ENCODE measurements at regions not wholly inside any gene's neighbourhood (a gene's known extent, or its start where the extent isn't known, plus 50 kb on each side); places are given as distances from the start of the nearest gene placed in this dataset.

- TF ChIP-seq CTCF (IDR thresholded peaks at IDR 0.05; ENCODE audit: borderline replicate concordance) = no peak
- intact Hi-C loops (cut with micrococcal nuclease) = no loop called here
- DNase-seq = no peak
- no peaks in the 10 kb centered on the region for H3K36me3 ChIP-seq
- no peaks in the 10 kb centered on the region for H3K27me3 ChIP-seq (ENCODE audit: low read depth)
- no peak overlapping the region for H3K27ac ChIP-seq (replicated peaks)
- peaks cover 5% of the 10 kb centered on the region for H3K9me3 ChIP-seq (replicated peaks)
- H3K4me3 ChIP-seq = no peak overlapping the region
- H3K4me1 ChIP-seq = no peaks in the 10 kb centered on the region
Measured at GRCh38 chrX:143171703-143172102, 146.0 kb downstream of the SPANXN4 start.

- no peaks in the 10 kb centered on the region for H3K4me1 ChIP-seq
- no peak overlapping the region for H3K27ac ChIP-seq (replicated peaks)
- no peaks in the 10 kb centered on the region for H3K27me3 ChIP-seq (ENCODE audit: low read depth)
- no peak for DNase-seq
- intact Hi-C loops (cut with micrococcal nuclease) = no loop called here
- no peaks in the 10 kb centered on the region for H3K36me3 ChIP-seq
- H3K4me3 ChIP-seq = no peak overlapping the region
- no peak for TF ChIP-seq CTCF (IDR thresholded peaks at IDR 0.05; ENCODE audit: borderline replicate concordance)
- H3K9me3 ChIP-seq (replicated peaks) = no peaks in the 10 kb centered on the region
Measured at GRCh38 chrX:143165778-143166177, 140.1 kb downstream of the SPANXN4 start.

- H3K27me3 ChIP-seq (ENCODE audit: low read depth) = no peaks in the 10 kb centered on the region
- H3K9me3 ChIP-seq (replicated peaks) = no peaks in the 10 kb centered on the region
- H3K27ac ChIP-seq (replicated peaks) = no peak overlapping the region
- H3K4me1 ChIP-seq = no peaks in the 10 kb centered on the region
- DNase-seq = no peak
- intact Hi-C loops (cut with micrococcal nuclease) = no loop called here
- no peak for TF ChIP-seq CTCF (IDR thresholded peaks at IDR 0.05; ENCODE audit: borderline replicate concordance)
- H3K4me3 ChIP-seq = no peak overlapping the region
- no peaks in the 10 kb centered on the region for H3K36me3 ChIP-seq
Measured at GRCh38 chrX:143139681-143140080, 114.0 kb downstream of the SPANXN4 start.

- Histone ChIP-seq H3K4me3 (no peak overlapping the region), H3K9me3 (replicated peaks) (no peaks in the 10 kb centered on the region), H3K36me3 (no peaks in the 10 kb centered on the region), H3K27ac (replicated peaks) (no peak overlapping the region), H3K27me3 (ENCODE audit: low read depth) (no peaks in the 10 kb centered on the region), H3K4me1 (no peaks in the 10 kb centered on the region)
- no peak for TF ChIP-seq CTCF (IDR thresholded peaks at IDR 0.05; ENCODE audit: borderline replicate concordance)
- DNase-seq = no peak
- intact Hi-C loops (cut with micrococcal nuclease) = no loop called here
Measured at GRCh38 chrX:143121477-143121876, 95.7 kb downstream of the SPANXN4 start.

GRCh38 chrX:143115466-143115865, 89.7 kb downstream of the SPANXN4 start:
- H3K36me3 ChIP-seq = no peaks in the 10 kb centered on the region
- no peak for TF ChIP-seq CTCF (IDR thresholded peaks at IDR 0.05; ENCODE audit: borderline replicate concordance)
- intact Hi-C loops (cut with micrococcal nuclease) = no loop called here
- no peak overlapping the region for H3K27ac ChIP-seq (replicated peaks)
- no peaks in the 10 kb centered on the region for H3K4me1 ChIP-seq
- DNase-seq = no peak
- H3K4me3 ChIP-seq = no peak overlapping the region
- no peaks in the 10 kb centered on the region for H3K27me3 ChIP-seq (ENCODE audit: low read depth)
- H3K9me3 ChIP-seq (replicated peaks) = no peaks in the 10 kb centered on the region

GRCh38 chrX:143095816-143096215, 70.1 kb downstream of the SPANXN4 start:
- no peaks in the 10 kb centered on the region for H3K9me3 ChIP-seq (replicated peaks)
- DNase-seq = no peak
- intact Hi-C loops (cut with micrococcal nuclease) = no loop called here
- no peak for TF ChIP-seq CTCF (IDR thresholded peaks at IDR 0.05; ENCODE audit: borderline replicate concordance)
- no peaks in the 10 kb centered on the region for H3K27me3 ChIP-seq (ENCODE audit: low read depth)
- H3K4me3 ChIP-seq = no peak overlapping the region
- no peak overlapping the region for H3K27ac ChIP-seq (replicated peaks)
- no peaks in the 10 kb centered on the region for H3K4me1 ChIP-seq
- no peaks in the 10 kb centered on the region for H3K36me3 ChIP-seq
